ENCODE measurements at regions not wholly inside any gene's neighbourhood (a gene's known extent, or its start where the extent isn't known, plus 50 kb on each side); places are given as distances from the start of the nearest gene placed in this dataset.

- no peak for DNase-seq
Measured at GRCh38 chr10:78506614-78507013, 473.0 kb downstream of the RPS24 start.

- DNase-seq = peak; percentile 35
Measured at GRCh38 chr10:78507510-78508160, 474.0 kb downstream of the RPS24 start.

- DNase-seq = no peak
Measured at GRCh38 chr10:78508955-78509748, 475.5 kb downstream of the RPS24 start.

GRCh38 chr10:78510566-78511323, 477.1 kb downstream of the RPS24 start:
- DNase-seq = peak; percentile 87

- DNase-seq = no peak
Measured at GRCh38 chr10:78511324-78512204, 477.9 kb downstream of the RPS24 start.

- DNase-seq = no peak
Measured at GRCh38 chr10:78512205-78512550, 478.5 kb downstream of the RPS24 start.

- DNase-seq = no peak
Measured at GRCh38 chr10:78513330-78513729, 479.7 kb downstream of the RPS24 start.

GRCh38 chr10:78513986-78514385, 480.3 kb downstream of the RPS24 start:
- no peak for DNase-seq

GRCh38 chr10:78514459-78514858, 480.8 kb downstream of the RPS24 start:
- no peak for DNase-seq

GRCh38 chr10:78515038-78515872, 481.6 kb downstream of the RPS24 start:
- no peak for DNase-seq

- no peak for DNase-seq
Measured at GRCh38 chr10:78515873-78516153, 482.1 kb downstream of the RPS24 start.

- DNase-seq = no peak
Measured at GRCh38 chr10:78516236-78516635, 482.6 kb downstream of the RPS24 start.

GRCh38 chr10:78516756-78517155, 483.1 kb downstream of the RPS24 start:
- no peak for DNase-seq

GRCh38 chr10:78518224-78518623, 484.6 kb downstream of the RPS24 start:
- DNase-seq = no peak

- DNase-seq = peak; percentile 52
Measured at GRCh38 chr10:78520737-78521430, 487.2 kb downstream of the RPS24 start.

- DNase-seq = peak; percentile 18
Measured at GRCh38 chr10:78523453-78523852, 489.8 kb downstream of the RPS24 start.

- DNase-seq = peak; percentile 22
Measured at GRCh38 chr10:78524342-78524741, 490.7 kb downstream of the RPS24 start.

GRCh38 chr10:78524941-78525340, 491.3 kb downstream of the RPS24 start:
- peak; percentile 30 for DNase-seq

- DNase-seq = no peak
Measured at GRCh38 chr10:78526347-78526746, 492.7 kb downstream of the RPS24 start.

GRCh38 chr10:78527296-78527695, 493.6 kb downstream of the RPS24 start:
- DNase-seq = no peak

- DNase-seq = no peak
Measured at GRCh38 chr10:78528749-78529204, 495.1 kb downstream of the RPS24 start.
